Left renal pelvis (tissue), 4 donors: ENCODE measurements at regions not wholly inside any gene's neighbourhood (a gene's known extent, or its start where the extent isn't known, plus 50 kb on each side); places are given as distances from the start of the nearest gene placed in this dataset.

Source experiments
- DNase-seq, 4 donors: peaks; one replicate each; pipeline ENCODE4 v3.0.0-alpha.2; 2013; ENCODE audit warnings: low read depth in 4 of 4, low spot score in 3 of 4

- DNase-seq, result no peak
Measured at GRCh38 chr12:30508205-30508967, 187.3 kb downstream of the IPO8 start.

GRCh38 chr12:30507576-30507975 is 188.1 kb downstream of the IPO8 start:
- DNase-seq, result no peak

GRCh38 chr12:30506411-30506810 is 189.3 kb downstream of the IPO8 start:
- no peak for DNase-seq

- DNase-seq, result no peak
Measured at GRCh38 chr12:30501718-30502117, 194.0 kb downstream of the IPO8 start.

- DNase-seq, result no peak
Measured at GRCh38 chr12:30500532-30500931, 195.1 kb downstream of the IPO8 start.

GRCh38 chr12:30485230-30485890 is 210.3 kb downstream of the IPO8 start:
- no peak for DNase-seq

GRCh38 chr12:30484658-30485057 is 211.0 kb downstream of the IPO8 start:
- no peak for DNase-seq

- DNase-seq, result no peak
Measured at GRCh38 chr12:30482650-30483049, 213.0 kb downstream of the IPO8 start.

GRCh38 chr12:30473274-30473673 is 222.4 kb downstream of the IPO8 start:
- no peak for DNase-seq

- DNase-seq, result no peak
Measured at GRCh38 chr12:30466093-30466585, 229.5 kb downstream of the IPO8 start.

GRCh38 chr12:30463636-30464035 is 232.0 kb downstream of the IPO8 start:
- no peak for DNase-seq

- no peak for DNase-seq
Measured at GRCh38 chr12:30462249-30462648, 233.4 kb downstream of the IPO8 start.

- DNase-seq, result no peak
Measured at GRCh38 chr12:30461026-30461615, 234.5 kb downstream of the IPO8 start.

- DNase-seq, result no peak
Measured at GRCh38 chr12:30458453-30458852, 237.2 kb downstream of the IPO8 start.

GRCh38 chr12:30457621-30458289 is 237.9 kb downstream of the IPO8 start:
- no peak for DNase-seq

GRCh38 chr12:30450872-30451271 is 244.8 kb downstream of the IPO8 start:
- no peak for DNase-seq

GRCh38 chr12:30450226-30450625 is 245.4 kb downstream of the IPO8 start:
- DNase-seq, result no peak

GRCh38 chr12:30448038-30448437 is 247.6 kb downstream of the IPO8 start:
- DNase-seq, result no peak

- DNase-seq, result no peak
Measured at GRCh38 chr12:30447061-30447750, 248.5 kb downstream of the IPO8 start.

GRCh38 chr12:30442461-30442860 is 253.2 kb downstream of the IPO8 start:
- DNase-seq, result peak in 1 of 4 donors; percentile 34
